ENCODE measurements at regions not wholly inside any gene's neighbourhood (a gene's known extent, or its start where the extent isn't known, plus 50 kb on each side); places are given as distances from the start of the nearest gene placed in this dataset.

DNA sequence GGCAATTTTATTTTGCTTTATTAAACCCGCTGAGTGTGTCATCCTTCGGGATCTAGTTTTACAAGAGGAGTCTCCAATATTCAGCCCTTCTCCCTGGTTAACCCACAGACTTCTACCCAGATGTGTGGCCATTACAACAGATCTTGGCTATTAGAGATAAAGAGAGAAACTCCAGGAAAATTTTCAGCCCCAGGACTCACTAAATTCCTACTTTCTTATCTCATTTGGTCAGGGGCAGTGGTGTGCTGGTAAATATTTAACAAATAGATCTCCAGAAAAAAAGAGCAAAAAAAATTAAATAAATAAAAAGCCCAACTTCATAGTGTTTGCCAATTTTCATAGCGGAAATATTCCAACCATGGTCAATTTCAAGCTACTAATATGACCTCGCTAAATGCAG lies 168.4 kb downstream of the RND3 start:
- DNase-seq (ENCODE audit: low read depth), result no peak

DNA sequence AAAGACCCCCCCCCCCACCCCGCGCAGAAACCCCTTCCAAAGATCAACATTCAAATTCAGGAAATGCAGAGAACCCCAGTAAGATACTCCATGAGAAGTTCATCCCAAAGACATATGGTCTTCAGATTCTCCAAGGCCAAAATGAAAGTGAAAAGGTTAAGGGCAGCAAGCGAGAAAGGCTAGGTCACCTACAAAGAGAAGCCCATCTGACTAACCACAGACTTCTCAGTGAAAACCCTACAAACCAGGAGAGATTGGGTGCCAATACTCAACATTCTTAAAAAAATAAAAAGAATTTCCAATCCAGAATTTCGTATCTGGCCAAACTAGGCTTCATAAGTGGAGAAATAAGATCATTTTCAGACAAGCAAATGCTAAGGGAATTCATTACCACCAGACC lies 175.2 kb downstream of the RND3 start:
- DNase-seq (ENCODE audit: low read depth), result no peak

DNA sequence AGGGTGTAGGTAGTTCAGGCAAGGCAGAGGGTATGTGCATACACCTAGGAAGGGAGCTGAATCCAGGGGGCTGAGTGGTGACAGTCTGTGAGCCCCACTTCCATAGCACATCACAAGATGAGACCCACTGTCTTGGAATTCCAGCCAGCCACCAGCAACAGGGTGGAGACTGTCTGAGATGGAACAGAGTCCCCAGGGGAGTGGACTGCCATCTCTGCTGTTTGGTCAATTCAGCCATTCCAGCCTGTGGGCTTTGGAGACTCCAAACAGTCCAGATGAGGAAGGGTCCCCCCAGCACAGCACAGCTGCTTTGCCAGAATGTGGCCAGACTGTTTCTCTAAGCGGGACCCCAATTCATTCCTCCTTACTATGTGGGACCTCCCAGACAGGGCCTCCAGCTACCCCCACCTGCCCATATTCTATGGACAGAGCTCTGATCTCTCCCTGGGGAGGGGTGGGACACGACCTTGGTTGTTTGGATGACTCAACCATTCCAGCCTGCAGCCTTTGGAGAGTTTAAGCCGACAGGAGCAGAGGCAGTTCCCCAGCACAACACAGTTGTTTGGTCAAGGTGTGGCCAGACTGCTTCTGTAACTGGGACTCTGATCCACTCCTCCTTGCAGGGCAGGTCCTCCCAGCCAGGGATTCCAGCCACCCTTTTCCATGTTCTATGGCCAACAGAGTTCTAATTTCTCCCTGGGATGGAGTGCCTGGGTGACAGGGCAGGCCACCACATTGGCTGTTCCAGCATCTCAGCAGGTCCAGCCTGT lies 178.0 kb downstream of the RND3 start:
- DNase-seq (ENCODE audit: low read depth), result no peak

DNA sequence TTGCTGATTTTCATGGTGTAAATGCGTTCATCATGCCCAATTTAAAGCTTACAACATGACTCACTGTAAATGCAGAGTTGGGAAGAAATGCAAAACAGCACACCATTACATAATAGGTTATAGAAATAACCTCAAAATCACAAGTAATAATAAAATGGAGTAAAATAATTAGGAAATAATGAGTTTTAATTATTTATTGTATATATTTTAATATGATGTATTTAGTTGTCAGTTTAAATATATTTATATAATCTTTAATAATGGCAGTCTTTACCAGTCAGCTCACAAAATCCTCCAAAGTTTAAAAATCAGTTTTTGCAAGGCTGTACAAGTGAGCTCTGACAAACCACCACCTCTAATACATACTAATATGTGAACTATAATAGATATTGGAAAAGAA lies 180.2 kb downstream of the RND3 start:
- DNase-seq (ENCODE audit: low read depth), result no peak

DNA sequence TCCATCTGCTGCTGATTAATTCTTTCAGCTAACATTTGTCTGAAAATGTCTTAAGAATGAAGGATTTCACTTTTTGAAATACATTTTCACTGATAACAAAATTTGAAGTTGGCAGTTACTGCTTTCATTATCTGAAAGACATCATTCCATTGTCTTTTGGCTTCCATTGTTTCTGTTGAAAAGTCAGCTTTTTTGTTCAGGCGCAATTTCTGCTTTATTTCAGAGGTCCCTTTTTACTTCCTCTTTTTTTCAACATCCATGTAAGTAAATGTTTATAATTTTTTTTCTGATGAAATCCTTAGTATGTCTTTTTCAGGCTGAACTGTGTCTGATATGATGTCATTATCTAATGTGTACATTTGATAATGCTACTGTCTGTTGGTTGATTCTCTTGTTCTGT lies 184.2 kb downstream of the RND3 start:
- DNase-seq (ENCODE audit: low read depth), result no peak

DNA sequence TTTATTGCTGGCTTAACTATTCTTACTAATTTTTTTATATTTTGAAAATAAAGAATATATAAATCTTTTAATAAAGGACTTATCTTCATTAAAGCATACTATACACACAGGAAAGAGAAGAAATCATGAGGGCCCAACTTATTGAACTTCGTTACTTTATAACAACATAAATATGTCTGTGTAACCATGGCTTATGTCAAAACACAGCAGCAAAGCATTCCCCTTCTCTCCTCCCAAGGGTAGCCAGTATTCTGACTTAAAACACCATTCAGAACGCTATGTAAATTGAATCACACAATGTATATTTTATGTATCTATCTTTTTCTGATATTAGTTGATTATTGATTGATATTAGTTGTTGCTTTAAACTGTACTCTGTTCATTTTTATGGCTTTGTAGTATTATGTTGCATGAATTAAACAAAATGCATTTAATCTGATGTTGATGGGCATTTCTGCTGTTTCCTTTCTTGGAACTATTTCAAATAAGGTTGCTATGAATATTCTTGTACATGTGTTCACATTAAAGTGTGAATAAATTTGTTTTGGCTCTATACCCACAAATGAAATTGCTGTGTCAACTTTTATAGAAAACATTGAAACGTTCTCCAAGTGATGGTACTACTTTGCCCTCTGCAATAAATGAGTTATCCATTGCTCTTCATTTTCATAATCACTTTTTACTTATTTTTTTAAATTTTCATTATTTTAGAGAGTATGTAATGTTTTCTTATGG lies 188.7 kb downstream of the RND3 start:
- no peak for DNase-seq (ENCODE audit: low read depth)

DNA sequence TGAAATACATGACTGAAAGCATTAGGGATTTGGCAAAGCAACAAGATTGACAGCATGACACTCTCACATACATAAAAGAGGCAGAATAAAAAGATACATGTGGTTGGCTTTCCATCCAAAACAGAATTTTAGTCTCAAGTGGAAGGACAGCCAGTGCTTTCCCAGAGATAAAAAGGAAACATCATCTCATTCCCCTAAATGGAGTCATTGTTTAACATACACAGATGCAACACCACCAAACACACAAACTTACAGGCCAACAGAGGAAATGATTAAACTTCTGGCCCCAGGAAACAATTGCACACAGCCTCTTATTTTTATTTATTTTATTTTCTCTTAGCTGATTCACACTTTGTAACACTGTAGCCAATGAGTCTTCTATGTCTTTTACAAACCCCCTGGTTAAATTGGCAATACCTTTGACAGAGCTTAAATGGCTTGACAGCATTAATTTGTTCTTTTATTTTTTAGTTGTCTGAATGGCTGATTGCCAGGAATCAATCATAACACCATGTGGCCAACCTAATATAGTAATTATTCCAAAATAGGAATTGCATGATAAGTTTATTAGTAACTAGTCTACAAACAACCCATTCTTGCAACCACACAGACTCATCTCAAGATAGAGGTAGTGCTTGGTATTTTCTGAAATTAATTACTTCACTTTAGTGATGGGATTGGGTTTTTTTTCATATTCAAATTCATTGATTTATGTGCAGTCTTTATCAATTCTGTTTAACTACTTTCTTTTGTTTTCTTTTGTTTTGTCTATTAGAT lies 190.5 kb downstream of the RND3 start:
- DNase-seq (ENCODE audit: low read depth), result peak; percentile 76

DNA sequence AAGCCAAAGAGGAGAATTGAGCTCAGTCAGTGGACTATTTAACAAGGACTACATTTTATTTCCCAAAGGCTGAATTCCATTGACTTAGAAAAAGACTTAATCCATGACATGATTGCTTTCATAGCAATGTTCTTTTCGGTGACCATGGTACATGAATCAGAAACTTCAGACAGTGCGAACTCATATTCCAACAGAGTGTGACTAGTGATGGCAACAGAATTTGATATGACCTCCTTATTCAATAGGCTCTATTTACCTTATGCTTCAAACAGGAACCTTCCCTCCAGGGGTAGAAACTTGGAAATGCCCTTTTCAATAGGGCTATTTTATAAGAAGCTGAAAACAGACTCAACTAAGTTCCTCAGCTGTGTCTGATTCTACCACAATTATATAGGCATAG lies 191.9 kb downstream of the RND3 start:
- DNase-seq (ENCODE audit: low read depth), result no peak

DNA sequence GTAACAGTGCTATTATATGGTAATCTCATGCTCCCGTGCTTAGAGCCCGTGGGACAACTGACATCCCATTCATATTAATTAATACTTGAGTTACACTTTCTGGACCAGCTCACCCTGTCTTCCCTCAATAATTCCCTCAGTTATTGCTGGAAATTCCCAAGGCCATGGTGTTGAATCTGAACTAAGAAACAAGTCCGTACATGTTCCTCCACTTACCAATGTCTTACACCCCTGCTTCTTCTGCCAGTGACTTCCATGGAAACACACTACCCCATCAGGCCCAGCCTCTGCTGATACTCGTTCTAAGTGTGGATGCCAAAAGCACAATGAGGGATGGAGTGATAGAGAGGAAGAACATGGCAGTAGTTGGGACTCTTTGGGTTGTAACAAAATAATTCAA lies 193.7 kb downstream of the RND3 start:
- no peak for DNase-seq (ENCODE audit: low read depth)

DNA sequence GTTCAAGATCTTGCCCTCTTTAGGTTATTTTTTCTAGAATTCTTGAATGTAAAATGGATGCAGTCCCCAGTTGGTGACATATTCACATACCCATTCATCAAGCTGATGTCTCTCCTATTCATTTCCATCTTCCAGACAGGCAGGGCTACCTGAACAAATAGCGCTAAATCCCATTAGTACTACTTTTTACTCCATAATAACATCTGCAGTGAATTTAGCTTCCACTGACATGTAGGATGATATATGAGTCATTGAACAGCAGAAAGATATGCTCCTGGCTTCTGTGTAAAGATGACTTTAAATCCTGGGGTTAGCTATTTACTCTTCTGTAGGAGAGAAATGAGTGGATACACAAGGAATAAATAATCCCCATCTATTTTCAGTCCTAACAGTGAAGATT lies 194.7 kb downstream of the RND3 start:
- no peak for DNase-seq (ENCODE audit: low read depth)

DNA sequence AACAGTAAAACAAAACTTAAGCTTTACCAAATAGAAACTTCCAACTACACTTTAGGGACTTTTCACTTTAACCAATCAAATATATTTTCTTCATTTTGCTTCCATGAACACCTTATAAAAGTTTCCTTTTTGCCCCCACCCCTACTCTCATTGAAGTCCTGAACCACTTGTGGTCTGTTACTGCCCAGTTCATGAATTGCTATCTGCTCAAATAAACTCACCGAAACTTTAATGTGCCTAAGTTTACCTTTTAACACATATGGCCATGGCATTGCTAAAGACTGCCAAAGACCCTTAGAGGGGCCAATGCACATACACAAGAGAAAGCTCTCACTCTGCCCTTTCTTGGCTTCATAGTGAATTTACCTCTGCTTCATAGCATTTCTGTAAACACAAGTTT lies 195.3 kb downstream of the RND3 start:
- no peak for DNase-seq (ENCODE audit: low read depth)

DNA sequence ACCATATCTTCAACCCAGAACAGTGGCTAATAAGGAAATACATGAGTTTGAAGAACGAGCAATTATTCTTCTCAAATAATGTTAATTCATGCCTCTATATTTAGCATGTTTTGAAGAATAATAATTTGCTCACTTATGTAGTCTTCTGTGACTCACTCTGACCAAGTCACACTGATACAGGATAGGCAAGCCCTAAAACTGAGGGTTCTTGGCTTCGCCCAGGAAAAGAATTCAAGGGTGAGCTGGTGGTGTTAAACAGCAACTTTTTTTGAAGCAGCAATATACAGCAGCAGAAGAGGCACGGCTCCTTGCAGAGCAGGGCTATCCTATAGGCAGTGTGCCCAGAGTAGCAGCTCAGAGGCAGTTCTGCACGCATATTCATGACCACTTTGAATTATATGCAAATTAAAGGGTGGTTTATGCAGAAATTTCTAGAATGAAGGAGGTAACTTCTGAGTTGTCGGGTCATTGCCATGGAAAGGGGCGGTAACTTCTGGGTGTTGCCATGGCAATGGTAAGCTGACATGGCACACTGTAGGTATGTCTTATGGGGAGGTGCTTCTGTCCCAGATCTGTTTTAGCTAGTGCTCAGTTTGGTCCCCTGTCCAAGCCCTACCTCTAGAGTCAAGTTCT lies 200.6 kb downstream of the RND3 start:
- DNase-seq (ENCODE audit: low read depth), result no peak

DNA sequence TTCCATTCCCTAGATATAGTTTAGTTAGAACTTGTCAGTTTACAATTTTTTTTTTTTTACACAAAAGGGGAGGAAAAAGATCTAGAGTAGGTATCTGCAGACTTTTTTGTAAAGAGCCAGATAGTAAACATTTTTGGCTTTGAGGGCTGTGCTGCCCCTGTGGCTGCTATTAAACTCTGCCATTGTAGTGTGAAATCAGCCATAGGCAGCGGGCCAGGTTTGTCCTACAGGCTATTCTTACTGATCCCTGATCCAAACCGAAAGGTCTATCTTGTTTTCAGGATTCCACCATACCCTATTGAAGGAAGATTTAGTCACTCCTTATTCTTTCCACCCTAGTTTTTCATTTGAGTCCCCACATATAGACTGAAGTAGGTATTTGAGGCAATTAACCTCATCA lies 203.4 kb downstream of the RND3 start:
- DNase-seq (ENCODE audit: low read depth), result no peak

DNA sequence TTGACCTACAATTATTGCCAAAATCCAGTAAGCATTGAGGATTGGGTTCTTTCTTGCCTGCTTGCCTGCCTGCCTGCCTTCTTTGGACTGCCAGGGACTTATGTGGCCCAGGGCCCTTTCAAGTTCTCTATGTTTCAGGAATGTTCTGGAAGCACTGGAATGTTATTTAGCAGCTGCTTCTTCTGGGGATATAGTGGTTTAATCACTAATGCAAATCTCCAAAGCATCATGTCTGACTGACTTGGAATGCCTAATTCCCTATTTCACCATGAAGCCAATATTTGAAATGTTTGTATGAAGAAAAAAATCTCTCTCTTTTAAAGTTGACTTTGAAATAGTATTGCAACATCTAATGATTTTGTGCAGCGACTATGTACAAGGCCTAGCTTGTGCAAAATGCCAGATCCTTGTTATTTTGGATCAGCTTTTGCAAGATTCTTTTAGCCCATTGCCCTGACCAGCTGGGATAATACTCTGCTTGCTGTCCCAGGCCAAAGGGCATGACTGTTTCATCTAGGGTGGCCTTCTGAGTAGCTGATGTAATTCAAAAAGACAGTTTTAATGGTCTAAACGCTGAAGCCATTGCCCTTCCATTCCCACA lies 204.6 kb downstream of the RND3 start:
- DNase-seq (ENCODE audit: low read depth), result no peak

DNA sequence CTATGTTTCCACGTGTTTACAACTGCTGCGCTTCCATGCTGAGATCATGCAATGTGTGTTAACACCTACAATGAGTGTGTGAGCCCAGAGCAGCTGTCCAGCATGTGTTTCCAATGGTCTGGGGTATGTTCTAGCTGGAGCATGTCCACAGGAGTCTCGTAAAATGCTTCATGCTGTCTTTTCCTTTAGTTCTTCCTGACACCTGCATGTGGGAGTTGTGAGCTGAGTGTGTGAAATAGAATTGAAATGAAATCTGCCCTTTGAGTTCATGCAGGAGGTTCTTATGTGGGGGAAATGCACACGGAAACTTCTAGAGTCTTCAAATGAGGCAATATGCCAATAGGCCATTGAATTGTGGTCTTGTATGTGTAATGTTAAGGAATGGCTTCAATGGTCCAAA lies 205.1 kb downstream of the RND3 start:
- no peak for DNase-seq (ENCODE audit: low read depth)

DNA sequence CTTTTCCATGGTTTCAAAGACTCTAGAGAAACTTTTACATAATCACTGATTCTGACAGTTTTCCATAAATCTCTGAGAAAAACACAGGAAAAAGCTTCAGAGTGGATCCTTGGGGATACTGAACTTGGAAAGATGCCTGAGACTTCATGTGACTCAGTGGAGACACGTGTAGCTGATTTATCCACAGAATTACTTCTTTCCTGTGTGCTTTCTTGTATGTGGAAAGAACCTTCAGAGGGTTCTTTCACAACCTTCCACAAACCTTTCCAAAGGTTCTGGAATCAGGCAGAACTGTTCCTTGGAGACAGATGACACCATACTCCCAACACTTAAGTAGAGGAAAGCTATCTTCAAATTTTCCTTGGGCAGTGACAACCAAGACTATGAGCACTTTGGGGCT lies 207.2 kb downstream of the RND3 start:
- peak; percentile 21 for DNase-seq (ENCODE audit: low read depth)

DNA sequence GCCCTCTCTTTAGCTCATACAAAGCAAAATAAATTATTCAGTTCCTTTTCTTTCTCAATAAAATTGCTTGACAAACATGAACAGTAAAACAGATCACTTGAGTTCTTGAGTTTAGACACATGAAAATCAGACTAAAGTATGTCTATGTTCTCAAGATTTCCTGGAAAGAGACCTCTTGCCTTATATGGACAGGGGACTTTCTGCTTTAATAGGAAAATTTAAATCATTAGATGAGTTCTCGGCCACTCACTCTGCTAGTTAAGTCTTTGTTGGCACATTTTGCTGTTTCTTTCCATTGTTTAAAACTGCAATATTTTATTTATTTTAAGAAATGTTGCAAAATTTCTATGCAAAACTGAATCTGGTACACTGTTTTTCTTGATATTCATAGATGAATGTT lies 207.8 kb downstream of the RND3 start:
- no peak for DNase-seq (ENCODE audit: low read depth)

DNA sequence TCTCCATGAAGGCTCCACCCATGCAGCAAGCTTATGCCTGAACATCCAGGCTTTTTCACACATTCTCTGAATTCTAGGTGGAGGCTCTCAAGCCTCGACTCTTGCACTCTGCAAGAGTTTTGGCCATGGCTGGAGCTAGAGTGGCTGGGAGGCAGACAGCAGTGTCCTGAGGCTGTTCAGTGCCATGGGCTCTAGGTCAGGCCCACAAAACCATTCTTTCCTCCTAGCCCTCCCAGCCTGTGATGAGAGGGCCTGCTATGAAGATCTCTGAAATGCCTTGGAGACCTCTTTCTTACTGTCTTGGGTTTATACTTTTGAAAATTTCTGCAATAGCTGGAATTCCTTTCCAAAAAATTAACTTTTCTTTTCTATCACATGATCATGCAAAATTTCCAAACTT lies 210.7 kb downstream of the RND3 start:
- DNase-seq (ENCODE audit: low read depth), result no peak

DNA sequence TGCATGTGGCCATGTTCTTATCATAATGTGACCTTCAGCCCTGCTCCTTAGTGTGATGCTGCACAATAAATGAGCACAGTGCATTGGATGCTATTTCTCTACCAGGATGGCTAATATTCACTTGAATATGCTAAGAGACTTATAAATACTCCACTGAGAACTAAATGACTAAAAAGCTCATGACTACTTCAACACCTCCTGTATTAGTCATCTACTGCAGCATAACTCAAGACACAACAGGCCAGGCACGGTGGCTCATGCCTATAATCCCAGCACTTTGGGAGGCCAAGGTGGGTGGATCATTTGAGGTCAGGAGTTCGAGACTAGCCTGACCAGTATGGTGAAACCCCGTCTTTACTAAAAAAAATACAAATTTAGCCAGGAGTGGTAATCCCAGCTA lies 213.4 kb downstream of the RND3 start:
- peak; percentile 49 for DNase-seq (ENCODE audit: low read depth)

DNA sequence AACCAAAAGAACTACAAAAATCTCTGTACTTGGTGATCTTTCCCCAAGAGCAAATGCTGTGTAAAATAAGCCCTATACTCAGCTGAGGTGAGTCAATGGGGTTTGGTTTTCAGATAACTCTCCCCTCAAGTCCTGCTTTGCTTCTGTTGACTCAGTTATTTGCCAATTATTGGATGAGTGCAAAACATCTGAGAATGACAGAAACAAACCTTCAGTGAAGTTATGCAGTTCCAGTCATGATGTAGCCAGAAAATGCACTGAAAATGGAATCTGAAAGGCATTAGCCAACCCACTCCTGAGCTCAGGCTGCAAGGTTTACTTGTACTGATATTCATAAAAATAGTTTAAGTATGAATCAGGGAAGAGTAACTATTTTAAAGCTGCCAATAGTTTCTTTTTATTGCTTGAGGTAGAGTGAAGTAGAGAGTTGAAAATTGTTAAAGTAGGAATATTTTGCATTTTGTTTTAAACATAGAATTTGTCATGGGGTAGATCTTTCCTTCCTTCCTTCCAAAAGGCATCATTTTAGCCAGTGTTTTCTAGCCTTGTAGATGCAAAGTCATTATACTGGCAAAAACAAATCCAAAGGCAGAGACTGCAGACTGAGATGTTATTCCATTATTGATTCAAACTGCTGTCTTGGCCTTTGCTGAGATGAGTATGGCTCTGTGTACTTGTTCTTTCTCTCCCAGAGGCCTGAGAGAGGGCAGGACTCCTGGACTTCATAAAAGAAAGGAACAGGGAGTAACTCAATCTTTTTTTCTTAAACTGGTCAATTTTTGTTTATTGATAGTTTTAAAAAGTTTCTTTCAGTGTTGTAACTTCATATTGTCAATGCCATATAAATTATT lies 215.3 kb downstream of the RND3 start:
- DNase-seq (ENCODE audit: low read depth), result peak; percentile 40

Data from HT1080 (cell line).